GM12878 (cell line): ENCODE measurements at regions not wholly inside any gene's neighbourhood (a gene's known extent, or its start where the extent isn't known, plus 50 kb on each side); places are given as distances from the start of the nearest gene placed in this dataset.
"Not testable (repeated sequence)": the region's sequence is repeated elsewhere in the genome, so short reads cannot be mapped to it uniquely, and the experiment has no call there.

ENCODE experiments used
- ATAC-seq: fragments of 200-7000 bp; cut with Tn5 transposase; 3 replicates; pipeline ENCODE4 v1.9.1; 2020; ENCODE audit warnings: mild to moderate bottlenecking, moderate library complexity
- BruUV-seq: library from RNA; stranded (reverse); fragments of 400-500 nt; replicated peaks from 2 replicates; lab custom pipeline; 2021; lab: Mats Ljungman, UMichigan
- CTCF ChIA-PET: fragments of 300-600 bp; sonication (Branson Sonifier 250); formaldehyde crosslinking; extraction: SDS; loops from one replicate; lab custom pipeline; 2021; ENCODE audit warnings: inconsistent platforms; lab: Yijun Ruan, JAX
- POLR2A ChIA-PET: fragments of 350-600 bp; formaldehyde crosslinking; extraction: SDS; loops from one replicate; lab custom pipeline; 2021; ENCODE audit warnings: inconsistent platforms; lab: Charles Lee
- RAD21 ChIA-PET: fragments of 300-600 bp; sonication (Branson Sonifier 250); formaldehyde crosslinking; loops from one replicate; lab custom pipeline; 2023; ENCODE audit warnings: antibody characterized with exemption; ENCODE audit not compliant: unreplicated experiment; lab: Charles Lee
- SMC1A ChIA-PET: fragments of 300-600 bp; sonication (Branson Sonifier 250); formaldehyde crosslinking; loops from one replicate; lab custom pipeline; 2023; ENCODE audit not compliant: unreplicated experiment, uncharacterized antibody; lab: Charles Lee
- DNase-seq: peaks from one replicate; pipeline ENCODE4 v3.0.0-alpha.2; 2011; ENCODE audit warnings: low read depth, low spot score
- FAIRE-seq: peaks from 3 replicates; lab custom pipeline; 2011; peaks lifted over from hg19 to GRCh38; lab: Jason Lieb, UNC
- H2AFZ ChIP-seq: 2 replicates; pipeline ENCODE4 v1.6.0; 2011; ENCODE audit warnings: low read depth, low read length, control low read depth; ENCODE audit not compliant: control insufficient read depth
- H3K27ac ChIP-seq: 2 replicates; pipeline ENCODE4 v1.5.1; 2011; ENCODE audit warnings: control low read depth; ENCODE audit not compliant: control insufficient read depth, insufficient read depth
- H3K27me3 ChIP-seq, 2 experiments: replicated peaks in 1 of 2; 2 replicates each; pipeline versions ENCODE4 v1.6.0 to v1.6.1; 2011; ENCODE audit warnings: low read length in 1 of 2; ENCODE audit not compliant: control insufficient read depth in 2 of 2, insufficient read depth in 2 of 2
- H3K36me3 ChIP-seq, 2 experiments: 2 replicates each; pipeline ENCODE4 v1.5.1; 2011; ENCODE audit warnings: low read length in 1 of 2; ENCODE audit not compliant: control insufficient read depth in 2 of 2, insufficient read depth in 2 of 2
- H3K4me1 ChIP-seq: 2 replicates; pipeline ENCODE4 v1.6.1; 2011; ENCODE audit warnings: mild to moderate bottlenecking, low read length, moderate library complexity, mixed read lengths; ENCODE audit not compliant: control insufficient read depth, insufficient read depth
- H3K4me2 ChIP-seq: 2 replicates; pipeline ENCODE4 v1.6.0; 2011; ENCODE audit warnings: control low read depth; ENCODE audit not compliant: control insufficient read depth, insufficient read depth
- H3K4me3 ChIP-seq: fragments of 200-600 bp; sonication (generic); 2 replicates; pipeline ENCODE4 v1.5.1; 2016
- H3K79me2 ChIP-seq: 2 replicates; pipeline ENCODE4 v1.6.0; 2011; ENCODE audit warnings: low read length; ENCODE audit not compliant: control insufficient read depth, insufficient read depth
- H3K9ac ChIP-seq: 2 replicates; pipeline ENCODE4 v1.8.0; 2011; ENCODE audit warnings: low read length, control low read depth, mixed read lengths; ENCODE audit not compliant: control insufficient read depth, insufficient read depth
- H3K9me3 ChIP-seq: replicated peaks from 3 replicates; pipeline ENCODE4 v1.5.1; 2011; ENCODE audit warnings: mild to moderate bottlenecking, low read length; ENCODE audit not compliant: control insufficient read depth, insufficient read depth
- H4K20me1 ChIP-seq: 2 replicates; pipeline ENCODE4 v1.6.0; 2011; ENCODE audit not compliant: control insufficient read depth, insufficient read depth
- CHD1 ChIP-seq: IDR thresholded peaks from 2 replicates; pipeline ENCODE4 v1.6.1; 2012; ENCODE audit warnings: low read depth, low read length, improper control_type of control experiment
- FOXK2 ChIP-seq: fragments of 450-650 bp; IDR thresholded peaks from 2 replicates; pipeline ENCODE4 v1.6.1; 2017; ENCODE audit warnings: mild to moderate bottlenecking, moderate library complexity
- GABPA ChIP-seq: IDR thresholded peaks from 2 replicates; pipeline ENCODE4 v1.6.1; 2014; ENCODE audit warnings: antibody characterized with exemption, low read depth, mild to moderate bottlenecking, inconsistent platforms
- KDM1A ChIP-seq: fragments of 200-600 bp; sonication (generic); IDR thresholded peaks from 2 replicates; pipeline ENCODE4 v1.6.1; 2016; ENCODE audit warnings: borderline replicate concordance
- NFYB ChIP-seq: IDR thresholded peaks from 2 replicates; pipeline ENCODE4 v1.6.1; 2011; ENCODE audit warnings: low read depth, mild to moderate bottlenecking, low read length, improper control_type of control experiment, moderate library complexity; ENCODE audit not compliant: insufficient read depth
- SUPT20H ChIP-seq: IDR thresholded peaks from 2 replicates; pipeline ENCODE4 v1.6.1; 2011; ENCODE audit warnings: low read depth, mild to moderate bottlenecking, low read length, moderate library complexity, borderline replicate concordance; ENCODE audit not compliant: control insufficient read depth
- SUZ12 ChIP-seq: fragments of 200-600 bp; sonication (generic); IDR thresholded peaks from one replicate; pipeline ENCODE4 v1.6.1; 2018; ENCODE audit warnings: antibody characterized with exemption, mild to moderate bottlenecking; ENCODE audit not compliant: unreplicated experiment
- whole genome bisulfite sequencing: methylation state at CpG from one replicate; pipeline ENCODE4 v1.1.6; 2016; ENCODE audit warnings: low lambda C conversion rate; ENCODE audit not compliant: insufficient replicate concordance, insufficient coverage; ENCODE audit errors: missing lambda C conversion rate; 5-methylcytosine and 5-hydroxymethylcytosine counted together
- in situ Hi-C: fragments of 300-500 bp; cut with MboI; formaldehyde crosslinking; loops from 9 replicates; pipeline ENCODE4 v1.14.3; 2018; ENCODE audit warnings: mixed read lengths
- intact Hi-C: fragments of 100-400 bp; cut with micrococcal nuclease; formaldehyde crosslinking; loops from one replicate; pipeline ENCODE4 v1.14.2; 2022; ENCODE audit not compliant: unreplicated experiment
- TF ChIP-seq, protein P1 (sequence below): IDR thresholded peaks from 2 replicates; pipeline ENCODE4 v1.6.1; 2012; ENCODE audit warnings: low read length, inconsistent platforms

DNA sequence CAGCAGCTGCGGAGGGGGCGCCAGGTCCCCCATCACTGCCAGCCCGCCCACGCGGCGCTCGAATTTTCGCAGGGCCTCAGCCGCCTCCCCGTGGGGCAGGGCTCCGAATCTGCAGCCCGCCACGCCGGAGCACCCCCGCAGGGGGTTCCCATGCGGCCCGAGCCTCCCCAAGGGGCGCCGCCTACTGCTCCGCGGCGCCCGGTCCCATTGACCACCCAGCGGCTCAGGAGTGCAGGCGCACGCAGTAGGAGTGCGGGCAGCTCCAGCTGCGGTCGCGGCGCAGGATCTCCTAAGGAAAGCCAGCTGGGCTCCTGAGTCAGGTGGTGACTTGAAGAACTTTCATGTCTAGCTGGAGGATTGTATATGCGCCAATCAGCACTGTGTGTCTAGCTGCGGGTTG, 155.3 kb upstream of the RREB1 start (continued):
- TF ChIP-seq KDM1A (no peak), FOXK2 (no peak), CHD1 (no peak), SUZ12 (no peak), SUPT20H (no peak), GABPA (no peak)
- TF ChIP-seq, protein P1, sequence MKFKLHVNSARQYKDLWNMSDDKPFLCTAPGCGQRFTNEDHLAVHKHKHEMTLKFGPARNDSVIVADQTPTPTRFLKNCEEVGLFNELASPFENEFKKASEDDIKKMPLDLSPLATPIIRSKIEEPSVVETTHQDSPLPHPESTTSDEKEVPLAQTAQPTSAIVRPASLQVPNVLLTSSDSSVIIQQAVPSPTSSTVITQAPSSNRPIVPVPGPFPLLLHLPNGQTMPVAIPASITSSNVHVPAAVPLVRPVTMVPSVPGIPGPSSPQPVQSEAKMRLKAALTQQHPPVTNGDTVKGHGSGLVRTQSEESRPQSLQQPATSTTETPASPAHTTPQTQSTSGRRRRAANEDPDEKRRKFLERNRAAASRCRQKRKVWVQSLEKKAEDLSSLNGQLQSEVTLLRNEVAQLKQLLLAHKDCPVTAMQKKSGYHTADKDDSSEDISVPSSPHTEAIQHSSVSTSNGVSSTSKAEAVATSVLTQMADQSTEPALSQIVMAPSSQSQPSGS = no peak

DNA sequence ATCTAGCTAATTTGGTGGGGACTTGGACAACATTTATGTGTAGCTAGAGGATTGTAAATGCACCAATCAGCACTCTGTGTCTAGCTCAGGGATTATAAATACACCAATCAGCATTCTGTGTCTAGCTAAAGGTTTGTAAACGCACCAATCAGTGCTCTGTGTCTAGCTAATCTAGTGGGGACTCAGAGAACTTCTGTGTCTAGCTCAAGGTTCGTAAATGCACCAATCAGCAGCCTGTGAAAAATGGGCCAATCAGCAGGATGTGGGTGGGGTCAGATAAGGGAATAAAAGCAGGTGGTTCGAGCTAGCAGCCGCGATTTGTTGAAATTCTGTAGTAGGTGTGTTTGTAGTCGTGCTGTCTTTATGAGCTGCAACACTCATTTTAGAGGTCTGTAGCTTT, 154.8 kb upstream of the RREB1 start:
- not testable (repeated sequence) for FAIRE-seq, BruUV-seq

More for the DNA sequence above, 154.8 kb upstream of the RREB1 start:
- H2AFZ ChIP-seq, H4K20me1 ChIP-seq, CTCF ChIA-PET, H3K4me3 ChIP-seq, H3K9ac ChIP-seq, H3K27me3 ChIP-seq, H3K79me2 ChIP-seq, DNase-seq, H3K9me3 ChIP-seq, in situ Hi-C loops, H3K27ac ChIP-seq, H3K4me1 ChIP-seq, H3K4me2 ChIP-seq, POLR2A ChIA-PET, ATAC-seq, H3K36me3 ChIP-seq, intact Hi-C loops: not testable (repeated sequence)
- 0 out of 2 replicates have a peak, but pooled peaks have one; percentile 53 for TF ChIP-seq NFYB
- ChIA-PET SMC1A (interaction anchor here (0.8 to 1.3 kb wide), 2 partner anchors 42 to 194 kb away, joined by 3 to 5 read pairs; no protein-coding TSS in a partner anchor), RAD21 (interaction anchor here (1.7 kb wide), 1 partner anchor 96 kb away, joined by 4 read pairs; no protein-coding TSS in a partner anchor)
- 54% methylated on average over 6 of the region's 6 CpGs for whole genome bisulfite sequencing
